Left colon (tissue), 2 donors: ENCODE measurements at regions not wholly inside any gene's neighbourhood (a gene's known extent, or its start where the extent isn't known, plus 50 kb on each side); places are given as distances from the start of the nearest gene placed in this dataset.
A peak's percentile ranks its signal among the peaks of the same experiment; 100 is the strongest.

Experiments
- ATAC-seq: fragments of 200-7000 bp; cut with Tn5 transposase; one replicate; pipeline ENCODE4 v1.9.1; 2020; ENCODE audit warnings: mild to moderate bottlenecking, moderate library complexity
- DNase-seq, 2 donors: peaks; one replicate each; pipeline ENCODE4 v3.0.0-alpha.2; 2020
- intact Hi-C, 2 donors: fragments of 100-400 bp; cut with DNase I in 1 of 2; cut with micrococcal nuclease in 1 of 2; formaldehyde crosslinking; loops; one replicate each; pipeline versions ENCODE4 v1.11.2 to v1.14.0; 2022; cut with DNase I, micrococcal nuclease
- donor health status: DM: no; HTN: no; CAD: no.
- donor health status: DM: yes; HTN: yes; CAD: no.

DNA sequence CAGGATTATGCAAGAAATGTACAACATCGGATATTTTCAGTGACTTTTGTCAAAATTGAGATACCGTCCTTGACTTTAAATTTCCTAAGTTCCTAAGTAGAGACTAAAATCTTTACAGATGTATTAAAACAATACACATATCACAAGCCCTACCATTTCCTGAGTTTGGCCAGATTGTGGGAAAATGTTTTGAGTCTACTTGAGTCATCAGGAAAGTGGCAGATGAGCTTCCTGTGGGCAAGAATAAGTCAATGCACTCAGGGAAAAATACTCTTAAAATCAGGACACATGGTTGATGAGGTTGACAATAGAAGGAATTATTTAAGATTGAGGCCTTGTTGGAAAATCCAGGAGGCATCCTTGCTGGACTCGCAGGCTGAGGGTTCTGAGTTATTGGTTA lies 162.5 kb downstream of the SNX10 start:
- no peak for DNase-seq
- intact Hi-C loops = no loop called here
- no peak for ATAC-seq

DNA sequence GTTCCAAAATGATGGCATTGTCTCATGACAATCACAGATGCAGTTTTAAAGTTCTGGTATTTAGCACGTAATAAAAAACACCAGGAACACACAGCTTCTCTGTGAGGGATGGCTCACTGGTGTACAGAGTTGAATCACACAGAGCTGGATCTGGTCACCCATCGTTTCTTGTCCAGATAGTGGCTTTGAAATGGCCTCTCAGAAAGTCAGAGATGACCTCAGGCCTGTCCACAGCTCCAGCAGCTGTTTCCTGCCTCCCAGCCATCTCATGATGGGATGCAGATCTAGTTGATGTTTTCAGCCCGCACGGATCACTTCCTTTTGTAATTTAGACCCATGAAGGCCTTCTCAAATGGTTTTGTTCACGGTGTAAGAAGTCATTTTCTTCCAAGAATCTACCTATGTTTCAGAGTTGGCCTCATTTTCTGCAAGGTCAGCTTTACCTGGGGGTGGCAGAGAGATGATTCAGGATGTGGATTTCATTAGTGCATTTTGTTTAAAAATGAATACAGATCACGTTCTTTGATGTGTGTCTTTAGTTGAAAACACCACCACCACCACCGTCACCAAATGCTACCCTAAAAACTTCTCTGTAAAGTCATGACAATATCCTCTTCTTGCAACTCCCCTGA lies 166.2 kb downstream of the SNX10 start:
- DNase-seq (no peak), ATAC-seq (no peak)
- intact Hi-C loops = no loop called here

DNA sequence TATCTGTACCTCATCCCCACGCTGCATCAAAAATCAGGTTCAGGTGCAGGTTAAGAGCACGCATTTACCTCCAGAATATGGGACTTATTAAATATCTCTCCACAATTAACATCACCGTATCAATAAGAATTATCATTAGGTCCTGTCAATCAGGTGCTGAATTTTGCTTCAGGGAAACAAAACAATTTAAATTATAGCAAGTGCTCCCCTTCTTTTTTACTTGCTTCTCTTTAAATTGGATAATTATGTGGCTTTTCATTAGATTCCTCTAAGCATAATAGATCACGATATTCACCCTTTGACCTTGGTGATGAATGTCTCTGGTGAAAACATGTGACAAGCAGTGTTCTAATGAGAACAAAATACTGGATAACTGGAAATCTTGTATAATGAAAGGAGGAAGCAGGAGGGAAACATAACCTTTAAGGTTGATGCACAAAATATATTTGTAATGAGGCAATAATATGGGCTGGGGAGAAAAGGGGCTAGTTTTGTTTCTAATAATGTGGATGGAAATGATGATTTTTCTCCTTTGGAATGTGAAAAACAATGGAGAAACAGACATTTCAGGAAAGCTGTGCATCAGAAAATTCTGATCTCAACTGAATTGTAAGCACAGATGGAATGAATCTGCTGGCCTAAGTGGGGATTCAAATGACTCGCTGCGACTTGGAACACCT lies 166.9 kb downstream of the SNX10 start:
- intact Hi-C loops = no loop called here
- no peak for DNase-seq
- ATAC-seq = no peak

DNA sequence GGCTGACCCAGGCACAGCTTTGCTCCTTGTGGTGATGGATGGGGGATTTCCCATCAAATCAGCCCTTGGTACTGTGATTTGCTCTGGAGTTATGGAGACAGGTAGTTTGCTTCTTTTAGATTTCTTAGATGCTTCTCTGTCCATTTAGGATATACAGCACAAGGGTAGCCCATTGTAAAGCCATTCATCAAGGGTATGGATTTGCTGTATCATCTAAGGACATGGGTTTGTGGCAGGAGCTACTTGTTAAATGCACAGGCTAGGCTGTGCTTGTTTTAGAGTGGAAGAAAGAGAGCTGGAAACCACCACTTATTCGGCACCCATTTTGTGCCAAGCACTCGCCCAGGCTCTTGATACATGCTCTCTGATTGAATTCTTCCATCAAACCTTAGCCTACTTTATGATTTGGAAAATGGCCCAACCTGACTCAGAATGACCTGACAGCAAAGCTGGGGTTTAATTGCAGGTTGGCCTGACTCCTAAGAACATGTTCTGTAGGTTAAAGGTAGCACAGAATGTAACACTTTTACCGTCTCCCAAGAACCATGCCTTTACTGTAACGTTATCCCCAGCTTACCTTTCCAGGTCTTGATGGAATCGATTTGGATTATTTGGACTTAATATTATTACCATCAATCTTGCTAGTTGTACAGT lies 168.0 kb downstream of the SNX10 start:
- DNase-seq (no peak), ATAC-seq (no peak)
- intact Hi-C loops = no loop called here

DNA sequence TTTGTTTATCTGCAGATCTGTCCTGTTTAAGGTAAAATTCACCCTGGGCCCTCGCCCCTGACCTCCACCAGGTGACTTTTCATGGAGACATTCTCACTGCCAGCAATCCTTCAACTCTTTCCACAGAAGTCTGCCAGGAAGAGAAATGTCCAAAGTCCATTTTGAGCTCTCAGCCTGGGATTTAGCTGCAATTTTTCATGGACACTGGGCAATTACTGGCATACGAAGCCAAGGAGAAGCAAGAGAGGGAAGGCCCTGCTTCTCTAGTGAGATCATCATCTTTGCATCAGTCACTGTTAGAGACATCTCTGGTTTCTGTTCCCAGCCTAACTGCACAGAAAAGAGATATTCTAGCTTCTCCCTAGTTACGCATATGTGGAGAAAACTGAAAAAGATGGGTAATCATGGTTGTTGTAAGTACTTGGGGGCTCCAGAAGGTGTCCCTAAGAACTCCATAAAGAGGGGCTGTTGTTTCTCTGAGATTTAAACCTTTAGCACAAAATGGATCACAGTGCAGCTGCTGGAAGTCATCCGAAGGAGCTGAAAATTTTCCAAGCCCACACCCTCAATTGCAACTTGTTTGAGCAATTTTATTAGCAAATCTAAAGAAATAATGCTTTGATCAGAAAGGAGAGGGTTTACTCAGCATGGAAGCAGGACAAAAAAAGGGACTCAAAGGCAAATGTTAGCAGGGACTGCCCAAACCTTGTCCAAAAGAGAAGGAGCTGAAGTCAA lies 168.9 kb downstream of the SNX10 start:
- DNase-seq = no peak
- peak; percentile 51 for ATAC-seq

DNA sequence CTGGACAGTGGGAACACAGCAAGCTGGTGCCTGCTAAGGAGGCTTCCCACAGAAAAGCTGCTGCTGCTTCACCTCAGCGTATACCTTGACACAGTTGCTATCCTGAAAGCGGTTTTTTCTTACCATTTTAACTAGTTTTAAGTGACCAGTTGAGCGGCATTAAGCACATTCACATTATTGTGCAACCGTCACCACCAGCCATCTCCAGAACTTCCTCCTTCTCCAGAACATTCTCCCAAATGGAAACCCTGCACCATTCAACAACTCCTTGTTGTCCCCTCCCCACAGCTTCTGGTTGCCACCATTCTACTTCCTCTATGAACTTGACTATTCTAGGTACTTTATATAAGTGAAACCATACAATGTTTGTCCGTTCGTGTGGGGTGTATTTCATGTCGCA lies 169.9 kb downstream of the SNX10 start:
- intact Hi-C loops = no loop called here
- DNase-seq = no peak

More for the DNA sequence above, 168.9 kb downstream of the SNX10 start:
- intact Hi-C loops = no loop called here

DNA sequence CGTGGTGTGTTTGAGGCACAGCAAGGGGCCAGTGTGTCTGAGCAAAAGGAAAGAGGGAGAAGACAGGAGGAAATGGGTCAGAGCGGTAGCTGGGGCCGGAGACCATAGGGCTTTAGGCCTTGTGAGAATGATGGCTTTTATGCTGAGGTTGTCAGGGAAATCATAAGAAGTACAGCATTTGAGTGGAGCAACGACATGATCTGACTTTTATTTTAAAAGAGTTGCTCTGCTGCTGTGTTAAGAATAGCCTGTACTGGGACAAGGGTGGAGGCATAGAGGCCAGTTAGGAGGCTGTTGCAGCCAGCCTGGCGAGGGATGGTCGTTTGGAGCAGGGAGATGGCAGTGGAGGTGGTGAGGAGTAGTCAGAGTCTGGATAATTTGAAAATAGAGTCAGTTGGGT lies 174.3 kb downstream of the SNX10 start:
- intact Hi-C loops = no loop called here
- ATAC-seq = no peak
- no peak for DNase-seq

More for the DNA sequence above, 169.9 kb downstream of the SNX10 start:
- ATAC-seq = no peak

DNA sequence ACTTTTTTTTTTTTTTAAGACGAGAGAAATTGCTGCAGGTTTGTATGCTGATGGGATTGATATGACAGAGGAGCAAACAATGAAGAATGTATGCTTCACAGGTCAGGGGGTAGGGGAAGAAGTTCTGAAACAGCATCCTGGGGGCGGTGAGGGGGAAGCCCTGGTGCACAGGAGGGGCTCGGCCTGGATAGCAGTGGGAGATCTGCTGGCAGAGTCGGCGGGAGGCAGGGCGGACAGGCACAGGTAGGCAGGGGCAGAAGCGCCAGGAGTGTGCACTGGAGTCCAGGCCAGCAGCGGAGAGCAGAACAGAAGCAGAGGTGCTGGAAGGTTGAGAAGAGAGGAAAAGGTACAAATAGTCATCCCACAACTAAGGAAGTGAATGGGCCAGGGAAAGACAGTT lies 175.4 kb downstream of the SNX10 start:
- DNase-seq (no peak), ATAC-seq (no peak)
- intact Hi-C loops = no loop called here

DNA sequence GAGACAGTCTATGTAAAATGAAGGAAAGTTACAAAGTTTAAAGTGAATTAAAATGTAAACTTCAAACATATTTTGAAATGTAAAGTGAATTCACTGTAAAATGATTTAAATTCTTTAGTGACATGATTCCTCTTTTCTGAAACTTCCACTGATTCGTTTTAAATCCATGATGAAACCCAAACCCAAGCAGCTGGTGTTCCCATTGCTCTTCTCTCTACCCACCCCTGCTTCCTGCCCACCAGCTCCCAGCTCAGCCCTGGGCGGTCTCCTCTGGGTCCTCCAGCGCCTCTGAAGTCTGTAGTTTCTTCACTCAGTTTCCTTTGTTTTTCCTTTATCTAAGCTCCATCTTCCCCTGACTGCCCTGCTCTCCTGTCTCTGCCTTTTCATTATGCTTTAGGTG lies 175.9 kb downstream of the SNX10 start:
- DNase-seq (no peak), ATAC-seq (no peak)
- intact Hi-C loops = no loop called here

DNA sequence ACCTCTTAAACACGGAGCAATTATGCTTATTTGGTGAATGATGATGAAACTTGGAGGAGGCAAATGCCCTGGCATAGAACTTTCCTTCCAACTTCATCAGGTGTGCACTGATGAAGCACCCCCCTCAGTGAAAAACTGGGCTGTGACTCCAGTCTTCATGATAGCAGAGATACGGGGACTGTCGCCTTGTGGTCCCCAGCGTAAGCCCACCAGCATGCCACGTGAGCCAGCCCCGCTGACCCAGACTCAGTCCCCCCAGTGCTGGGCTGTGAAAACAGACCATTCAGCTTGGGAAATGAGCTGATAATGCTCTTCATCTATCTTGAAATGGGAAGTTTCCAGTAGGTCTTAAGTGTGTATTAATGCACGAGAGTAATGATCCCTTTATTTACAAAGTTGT lies 177.0 kb downstream of the SNX10 start:
- no peak for ATAC-seq
- intact Hi-C loops = no loop called here
- no peak for DNase-seq

DNA sequence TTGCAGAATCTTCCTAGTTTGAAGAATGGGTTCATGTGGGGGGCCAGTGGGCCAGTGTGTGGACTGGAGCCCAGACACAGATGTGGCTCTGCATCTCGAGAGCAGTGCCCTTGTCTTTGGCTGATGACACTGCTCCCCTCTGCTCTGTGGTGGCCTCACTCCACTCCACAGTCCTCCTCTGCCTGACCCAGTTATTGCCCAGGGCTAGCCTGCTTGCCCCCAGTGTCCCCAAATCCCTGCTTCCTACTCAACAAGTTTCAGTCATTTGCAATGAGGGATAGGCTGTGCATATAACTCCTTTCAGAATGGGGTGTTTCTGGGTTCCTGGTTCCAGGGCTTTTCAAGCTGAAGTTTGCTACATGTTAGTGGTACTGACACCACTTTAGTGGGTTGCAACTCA lies 177.5 kb downstream of the SNX10 start:
- ATAC-seq (no peak), DNase-seq (no peak)
- intact Hi-C loops = no loop called here

DNA sequence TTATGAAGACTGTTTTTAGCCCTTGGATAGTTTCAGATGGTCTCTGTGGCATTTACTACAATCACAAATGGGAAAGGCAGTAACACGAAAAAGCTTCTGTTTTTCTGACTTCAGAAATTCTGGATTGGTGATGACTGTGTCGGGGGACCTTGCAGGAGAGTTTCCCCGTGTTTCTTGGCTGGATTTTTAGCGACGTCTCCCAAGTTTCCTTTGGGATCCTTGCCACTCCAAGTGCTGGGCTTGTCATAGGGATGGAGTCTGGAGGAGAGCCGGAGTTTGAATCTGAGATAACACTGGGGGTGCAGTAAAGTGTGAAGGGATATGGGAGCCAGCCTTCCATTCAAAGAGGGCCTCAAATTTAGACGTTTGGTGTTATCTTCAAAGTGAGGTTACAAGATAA lies 179.0 kb downstream of the SNX10 start:
- no peak for ATAC-seq
- intact Hi-C loops = no loop called here

DNA sequence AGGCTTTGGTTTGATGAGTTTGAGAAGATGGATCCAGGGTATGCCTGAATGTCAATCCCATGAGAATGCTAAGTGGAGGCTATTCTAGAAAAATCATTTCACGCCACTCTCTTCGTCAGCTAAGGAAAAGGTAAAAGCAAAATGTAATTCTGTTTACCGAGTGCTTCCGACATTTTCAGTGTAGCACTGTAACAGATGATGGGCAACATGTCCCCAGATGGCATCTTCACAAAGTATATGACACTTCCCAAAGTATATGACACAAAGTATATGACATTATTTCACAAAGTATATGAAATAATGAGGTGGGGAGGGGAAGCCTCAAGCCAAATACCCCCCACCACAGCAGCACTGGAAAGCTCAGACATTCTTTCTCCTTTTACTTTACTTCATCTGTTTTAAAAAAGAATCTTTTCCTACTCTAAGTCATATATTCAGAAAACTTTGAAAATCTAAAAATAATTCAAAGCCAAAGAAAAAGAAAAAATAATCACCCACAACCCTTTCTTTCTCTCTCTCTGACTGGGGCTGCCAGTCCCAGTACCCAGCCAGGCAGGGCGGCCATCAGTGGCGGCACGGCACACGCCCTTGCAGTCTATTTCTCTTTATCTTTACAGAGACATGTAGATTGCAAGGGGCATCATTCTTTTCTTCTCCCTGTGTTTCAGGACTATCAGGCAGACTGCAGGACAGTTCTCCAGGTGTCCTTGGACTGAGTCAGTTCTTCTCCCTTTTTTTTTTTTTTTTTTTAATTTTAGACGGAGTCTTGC lies 179.8 kb downstream of the SNX10 start:
- intact Hi-C loops = no loop called here
- ATAC-seq (no peak), DNase-seq (no peak)

More for the DNA sequence above, 179.0 kb downstream of the SNX10 start:
- DNase-seq = no peak

DNA sequence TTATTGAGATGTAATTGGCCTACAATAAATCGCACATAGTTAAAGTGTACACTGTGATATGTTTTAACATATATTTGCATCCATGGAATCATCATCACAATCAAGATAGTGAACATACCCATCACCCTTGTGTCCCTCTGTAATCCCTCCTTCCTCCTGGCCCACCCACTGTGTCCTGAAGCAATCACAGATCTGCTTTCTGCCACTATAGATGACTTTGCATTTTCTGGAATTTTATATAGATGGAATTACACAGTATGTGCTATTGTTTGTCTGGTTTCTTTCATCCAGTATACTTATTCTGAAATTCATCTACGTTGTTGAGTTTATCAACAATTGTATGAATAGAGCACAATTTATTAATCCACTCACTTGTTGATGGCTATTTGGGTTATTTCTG lies 181.3 kb downstream of the SNX10 start:
- no peak for DNase-seq
- intact Hi-C loops = no loop called here
- no peak for ATAC-seq

DNA sequence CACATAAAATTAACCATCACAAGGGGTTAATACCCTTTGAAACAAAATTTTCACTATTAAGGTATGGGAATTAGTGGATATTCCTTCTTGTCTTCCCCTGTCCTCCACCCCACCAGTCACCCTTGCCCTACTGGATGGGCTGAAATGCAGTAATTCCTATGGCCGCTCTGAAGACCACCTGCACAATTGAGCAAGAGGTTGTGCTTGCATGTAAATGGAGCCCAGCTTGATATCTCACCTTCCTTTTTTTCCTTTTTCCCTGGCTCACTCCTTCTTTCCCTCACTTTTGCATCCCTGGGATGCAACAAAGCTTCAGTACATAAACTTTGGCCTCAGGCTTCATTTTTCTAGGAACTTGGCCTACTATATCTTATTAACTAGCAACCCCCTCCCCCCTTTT lies 184.6 kb downstream of the SNX10 start:
- intact Hi-C loops = no loop called here
- ATAC-seq = no peak
- DNase-seq = no peak

DNA sequence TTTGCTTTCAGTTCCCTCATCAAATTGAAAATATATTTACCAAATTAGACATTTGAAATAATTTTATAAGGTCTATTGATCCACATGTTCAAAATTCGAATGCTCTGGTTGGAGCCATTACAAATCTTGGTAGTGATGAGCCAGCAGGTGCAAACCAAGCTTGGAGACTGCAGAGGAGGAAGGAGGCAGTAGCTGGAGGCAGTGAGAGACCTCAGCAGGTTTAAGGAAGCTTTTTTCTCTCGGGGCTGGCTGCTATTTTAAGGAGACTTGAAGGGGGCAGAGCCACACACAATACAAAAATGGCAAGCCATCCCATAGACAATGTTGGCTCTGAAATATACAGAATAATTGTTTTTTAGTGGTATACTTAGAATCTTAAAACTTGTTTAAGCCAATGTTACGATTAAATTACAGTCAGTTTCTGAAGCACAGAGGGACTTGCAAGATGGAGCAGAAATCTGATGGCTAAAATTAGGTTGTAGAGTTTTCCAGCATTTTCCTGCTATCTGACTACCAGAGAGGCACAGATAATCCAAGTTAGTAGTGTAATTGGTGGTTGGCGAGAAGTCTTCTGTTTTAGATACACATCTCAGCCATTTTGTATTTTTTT lies 185.8 kb downstream of the SNX10 start:
- intact Hi-C loops = no loop called here
- DNase-seq = no peak
- ATAC-seq = no peak

DNA sequence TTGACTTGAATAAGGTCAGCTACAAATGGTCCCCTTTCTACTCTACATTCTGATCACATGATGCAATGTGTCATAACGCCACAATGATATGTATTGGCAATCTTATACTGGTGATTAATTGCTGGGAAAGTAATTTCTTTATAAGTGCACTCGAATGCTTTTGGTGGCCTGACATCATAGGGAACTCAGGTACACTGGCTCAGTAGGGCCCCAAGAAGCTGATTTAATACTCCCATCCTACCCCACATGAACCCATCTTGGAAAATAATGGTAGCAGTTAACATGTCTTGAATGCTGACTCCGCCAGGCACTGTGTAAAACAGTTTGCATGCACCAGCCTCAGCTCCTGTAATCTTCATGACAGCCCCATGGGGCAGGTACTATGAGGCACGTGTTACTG lies 186.9 kb downstream of the SNX10 start:
- DNase-seq (no peak), ATAC-seq (no peak)
- intact Hi-C loops = no loop called here

DNA sequence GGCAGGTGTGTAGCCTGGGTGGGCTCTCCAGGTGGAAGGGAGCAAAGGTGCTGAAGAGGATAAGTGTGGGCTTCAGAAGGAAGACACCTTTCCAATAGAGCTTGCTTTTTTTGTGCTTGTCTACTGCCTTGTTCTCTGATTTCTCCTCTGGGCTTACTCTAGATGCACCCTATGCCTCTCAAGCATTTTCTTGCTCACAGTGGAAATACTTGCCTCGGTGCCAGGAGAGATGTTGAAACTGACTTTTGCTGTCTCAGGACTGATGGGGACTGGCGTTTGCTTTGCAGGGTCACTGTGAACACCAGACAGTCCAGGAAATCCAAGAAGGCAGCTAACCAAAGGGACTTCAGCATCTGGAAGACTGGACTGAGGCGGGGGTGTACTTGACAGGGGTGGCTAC lies 187.9 kb downstream of the SNX10 start:
- DNase-seq (no peak), ATAC-seq (no peak)
- intact Hi-C loops = no loop called here

DNA sequence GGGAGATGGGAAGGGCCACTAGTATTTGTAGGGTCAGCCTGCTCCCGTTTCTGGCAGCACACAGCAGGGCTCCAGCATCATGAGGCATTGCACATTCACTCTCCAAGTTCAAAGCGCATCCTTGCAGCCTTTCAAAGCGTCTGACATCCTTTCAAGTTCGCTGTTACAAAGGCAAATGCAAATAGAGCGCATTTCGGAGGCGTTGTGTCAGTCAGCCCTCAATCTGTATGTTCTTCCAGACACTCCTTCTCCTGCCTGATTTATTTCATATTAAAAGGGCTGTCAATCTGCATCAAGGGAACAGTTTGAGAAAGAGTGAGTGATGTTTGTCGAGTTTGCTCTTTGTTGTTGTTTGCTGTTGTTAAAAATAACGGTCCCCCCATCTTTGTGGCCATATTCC lies 188.5 kb downstream of the SNX10 start:
- DNase-seq = no peak

More for the DNA sequence above, 188.5 kb downstream of the SNX10 start:
- intact Hi-C loops = no loop called here
- no peak for ATAC-seq
